ENCODE measurements at regions not wholly inside any gene's neighbourhood (a gene's known extent, or its start where the extent isn't known, plus 50 kb on each side); places are given as distances from the start of the nearest gene placed in this dataset.

GRCh38 chr16:62167551-62167950 lies 131.3 kb upstream of the CDH8 start:
- Mint-ChIP-seq H3K4me3 (no peak overlapping the region), H3K36me3 (ENCODE audit: low read depth) (no peaks in the 10 kb centered on the region), H3K27ac (no peak overlapping the region), H3K27me3 (ENCODE audit: insufficient read depth) (no peaks in the 10 kb centered on the region), H3K4me1 (ENCODE audit: low read depth) (no peaks in the 10 kb centered on the region), H3K9me3 (peaks cover 20% of the 10 kb centered on the region)
- intact Hi-C loops (cut with micrococcal nuclease): no loop called here
- no peak for DNase-seq (ENCODE audit: low spot score)

- Mint-ChIP-seq H3K9me3 (peaks cover 3% of the 10 kb centered on the region), H3K27me3 (ENCODE audit: insufficient read depth) (no peaks in the 10 kb centered on the region)
Measured at GRCh38 chr16:62157544-62157943, 121.3 kb upstream of the CDH8 start.

GRCh38 chr16:62156971-62157370 lies 120.7 kb upstream of the CDH8 start:
- H3K4me1 Mint-ChIP-seq (ENCODE audit: low read depth): no peaks in the 10 kb centered on the region
- no peaks in the 10 kb centered on the region for H3K27me3 Mint-ChIP-seq (ENCODE audit: insufficient read depth)
- no peak for DNase-seq (ENCODE audit: low spot score)
- no peak overlapping the region for H3K27ac Mint-ChIP-seq
- H3K36me3 Mint-ChIP-seq (ENCODE audit: low read depth): no peaks in the 10 kb centered on the region
- peaks cover 3% of the 10 kb centered on the region for H3K9me3 Mint-ChIP-seq
- no peak overlapping the region for H3K4me3 Mint-ChIP-seq
- intact Hi-C loops (cut with micrococcal nuclease): no loop called here

More at GRCh38 chr16:62157544-62157943, 121.3 kb upstream of the CDH8 start:
- no peak overlapping the region for H3K4me3 Mint-ChIP-seq
- no peaks in the 10 kb centered on the region for H3K36me3 Mint-ChIP-seq (ENCODE audit: low read depth)
- no peaks in the 10 kb centered on the region for H3K4me1 Mint-ChIP-seq (ENCODE audit: low read depth)
- H3K27ac Mint-ChIP-seq: no peak overlapping the region
- intact Hi-C loops (cut with micrococcal nuclease): no loop called here
- DNase-seq (ENCODE audit: low spot score): no peak

GRCh38 chr16:62149631-62150030 lies 113.4 kb upstream of the CDH8 start:
- Mint-ChIP-seq H3K4me1 (ENCODE audit: low read depth) (no peaks in the 10 kb centered on the region), H3K4me3 (no peak overlapping the region), H3K9me3 (peaks cover 4% of the 10 kb centered on the region), H3K27ac (no peak overlapping the region), H3K36me3 (ENCODE audit: low read depth) (no peaks in the 10 kb centered on the region), H3K27me3 (ENCODE audit: insufficient read depth) (no peaks in the 10 kb centered on the region)
- DNase-seq (ENCODE audit: low spot score): no peak
- intact Hi-C loops (cut with micrococcal nuclease): no loop called here

GRCh38 chr16:62137996-62138395 lies 101.8 kb upstream of the CDH8 start:
- no peaks in the 10 kb centered on the region for H3K27me3 Mint-ChIP-seq (ENCODE audit: insufficient read depth)
- H3K36me3 Mint-ChIP-seq (ENCODE audit: low read depth): no peaks in the 10 kb centered on the region
- H3K4me3 Mint-ChIP-seq: no peak overlapping the region
- no peak overlapping the region for H3K27ac Mint-ChIP-seq
- H3K9me3 Mint-ChIP-seq: peaks cover 20% of the 10 kb centered on the region
- no peaks in the 10 kb centered on the region for H3K4me1 Mint-ChIP-seq (ENCODE audit: low read depth)
- no peak for DNase-seq (ENCODE audit: low spot score)
- intact Hi-C loops (cut with micrococcal nuclease): no loop called here

GRCh38 chr16:62135911-62136310 lies 99.7 kb upstream of the CDH8 start:
- intact Hi-C loops (cut with micrococcal nuclease): no loop called here
- Mint-ChIP-seq H3K27ac (no peak overlapping the region), H3K36me3 (ENCODE audit: low read depth) (no peaks in the 10 kb centered on the region)

GRCh38 chr16:62135446-62135845 lies 99.2 kb upstream of the CDH8 start:
- Mint-ChIP-seq H3K36me3 (ENCODE audit: low read depth) (no peaks in the 10 kb centered on the region), H3K27ac (no peak overlapping the region), H3K27me3 (ENCODE audit: insufficient read depth) (no peaks in the 10 kb centered on the region), H3K9me3 (peaks cover 24% of the 10 kb centered on the region), H3K4me3 (no peak overlapping the region), H3K4me1 (ENCODE audit: low read depth) (no peaks in the 10 kb centered on the region)
- intact Hi-C loops (cut with micrococcal nuclease): no loop called here
- no peak for DNase-seq (ENCODE audit: low spot score)

More at GRCh38 chr16:62135911-62136310, 99.7 kb upstream of the CDH8 start:
- H3K9me3 Mint-ChIP-seq: peaks cover 25% of the 10 kb centered on the region
- no peak overlapping the region for H3K4me3 Mint-ChIP-seq
- no peak for DNase-seq (ENCODE audit: low spot score)
- H3K27me3 Mint-ChIP-seq (ENCODE audit: insufficient read depth): no peaks in the 10 kb centered on the region
- H3K4me1 Mint-ChIP-seq (ENCODE audit: low read depth): no peaks in the 10 kb centered on the region

GRCh38 chr16:62130101-62130500 lies 93.9 kb upstream of the CDH8 start:
- H3K4me3 Mint-ChIP-seq: no peak overlapping the region
- H3K9me3 Mint-ChIP-seq: peaks cover 5% of the 10 kb centered on the region

GRCh38 chr16:62105244-62105643 lies 69.0 kb upstream of the CDH8 start:
- intact Hi-C loops (cut with micrococcal nuclease): no loop called here
- no peak overlapping the region for H3K4me3 Mint-ChIP-seq
- H3K9me3 Mint-ChIP-seq: no peaks in the 10 kb centered on the region
- no peaks in the 10 kb centered on the region for H3K36me3 Mint-ChIP-seq (ENCODE audit: low read depth)
- no peak for DNase-seq (ENCODE audit: low spot score)
- H3K27ac Mint-ChIP-seq: no peak overlapping the region
- H3K4me1 Mint-ChIP-seq (ENCODE audit: low read depth): no peaks in the 10 kb centered on the region
- H3K27me3 Mint-ChIP-seq (ENCODE audit: insufficient read depth): no peaks in the 10 kb centered on the region

More at GRCh38 chr16:62130101-62130500, 93.9 kb upstream of the CDH8 start:
- Mint-ChIP-seq H3K36me3 (ENCODE audit: low read depth) (no peaks in the 10 kb centered on the region), H3K4me1 (ENCODE audit: low read depth) (no peaks in the 10 kb centered on the region), H3K27me3 (ENCODE audit: insufficient read depth) (no peaks in the 10 kb centered on the region), H3K27ac (no peak overlapping the region)
- DNase-seq (ENCODE audit: low spot score): no peak
- intact Hi-C loops (cut with micrococcal nuclease): no loop called here

- no peaks in the 10 kb centered on the region for H3K36me3 Mint-ChIP-seq (ENCODE audit: low read depth)
- H3K4me1 Mint-ChIP-seq (ENCODE audit: low read depth): no peaks in the 10 kb centered on the region
- intact Hi-C loops (cut with micrococcal nuclease): no loop called here
- no peak for DNase-seq (ENCODE audit: low spot score)
- no peaks in the 10 kb centered on the region for H3K9me3 Mint-ChIP-seq
- no peaks in the 10 kb centered on the region for H3K27me3 Mint-ChIP-seq (ENCODE audit: insufficient read depth)
- no peak overlapping the region for H3K4me3 Mint-ChIP-seq
- no peak overlapping the region for H3K27ac Mint-ChIP-seq
Measured at GRCh38 chr16:62102588-62102987, 66.3 kb upstream of the CDH8 start.

GRCh38 chr16:62100651-62101050 lies 64.4 kb upstream of the CDH8 start:
- no peak for DNase-seq (ENCODE audit: low spot score)
- no peaks in the 10 kb centered on the region for H3K36me3 Mint-ChIP-seq (ENCODE audit: low read depth)
- no peaks in the 10 kb centered on the region for H3K27me3 Mint-ChIP-seq (ENCODE audit: insufficient read depth)
- H3K9me3 Mint-ChIP-seq: peaks cover under 1% of the 10 kb centered on the region
- H3K4me1 Mint-ChIP-seq (ENCODE audit: low read depth): no peaks in the 10 kb centered on the region
- H3K27ac Mint-ChIP-seq: no peak overlapping the region
- intact Hi-C loops (cut with micrococcal nuclease): no loop called here
- H3K4me3 Mint-ChIP-seq: no peak overlapping the region

- no peaks in the 10 kb centered on the region for H3K4me1 Mint-ChIP-seq (ENCODE audit: low read depth)
- no peak for DNase-seq (ENCODE audit: low spot score)
- H3K27ac Mint-ChIP-seq: no peak overlapping the region
- intact Hi-C loops (cut with micrococcal nuclease): no loop called here
- no peaks in the 10 kb centered on the region for H3K36me3 Mint-ChIP-seq (ENCODE audit: low read depth)
- H3K4me3 Mint-ChIP-seq: no peak overlapping the region
- peaks cover 10% of the 10 kb centered on the region for H3K9me3 Mint-ChIP-seq
- no peaks in the 10 kb centered on the region for H3K27me3 Mint-ChIP-seq (ENCODE audit: insufficient read depth)
Measured at GRCh38 chr16:62089715-62090114, 53.5 kb upstream of the CDH8 start.

GRCh38 chr16:62088731-62089410 lies 52.6 kb upstream of the CDH8 start:
- Mint-ChIP-seq H3K36me3 (ENCODE audit: low read depth) (no peaks in the 10 kb centered on the region), H3K4me3 (no peak overlapping the region), H3K27me3 (ENCODE audit: insufficient read depth) (no peaks in the 10 kb centered on the region), H3K27ac (no peak overlapping the region), H3K9me3 (peaks cover 10% of the 10 kb centered on the region), H3K4me1 (ENCODE audit: low read depth) (no peaks in the 10 kb centered on the region)
- intact Hi-C loops (cut with micrococcal nuclease): no loop called here
- DNase-seq (ENCODE audit: low spot score): no peak
